Smooth muscle cell (in vitro differentiated cells): ENCODE measurements at regions not wholly inside any gene's neighbourhood (a gene's known extent, or its start where the extent isn't known, plus 50 kb on each side); places are given as distances from the start of the nearest gene placed in this dataset.

Experiments
- DNase-seq: peaks from one replicate; lab custom pipeline; 2025; ENCODE audit not compliant: unreplicated experiment; lab: John Stamatoyannopoulos, UW
- H2AFZ ChIP-seq: fragments of 200-600 bp; sonication (generic); 2 replicates; pipeline ENCODE4 v1.6.0; 2016; ENCODE audit warnings: antibody characterized with exemption, low read depth, mild to moderate bottlenecking
- H3F3A ChIP-seq: fragments of 200-600 bp; sonication (generic); 2 replicates; pipeline ENCODE4 v1.6.0; 2017; ENCODE audit warnings: antibody characterized with exemption, low read depth
- H3K27ac ChIP-seq: fragments of 200-600 bp; sonication (generic); 2 replicates; pipeline ENCODE4 v1.5.1; 2016; ENCODE audit warnings: low read depth, mild to moderate bottlenecking
- H3K27me3 ChIP-seq: fragments of 200-600 bp; sonication (generic); 2 replicates; pipeline ENCODE4 v1.6.1; 2016; ENCODE audit warnings: low read depth, mild to moderate bottlenecking
- H3K36me3 ChIP-seq: fragments of 200-600 bp; sonication (generic); 2 replicates; pipeline ENCODE4 v1.5.1; 2016; ENCODE audit warnings: low read depth
- H3K4me1 ChIP-seq: fragments of 200-600 bp; sonication (generic); 2 replicates; pipeline ENCODE4 v1.5.1; 2016; ENCODE audit warnings: low read depth
- H3K4me2 ChIP-seq: fragments of 200-600 bp; sonication (generic); 2 replicates; pipeline ENCODE4 v1.6.0; 2016; ENCODE audit warnings: mild to moderate bottlenecking
- H3K4me3 ChIP-seq: fragments of 200-600 bp; sonication (generic); 2 replicates; pipeline ENCODE4 v1.5.1; 2016; ENCODE audit warnings: mild to moderate bottlenecking
- H3K79me2 ChIP-seq: fragments of 200-600 bp; sonication (generic); 2 replicates; pipeline ENCODE4 v1.6.0; 2016; ENCODE audit warnings: low read depth, mild to moderate bottlenecking
- H3K9ac ChIP-seq: fragments of 200-600 bp; sonication (generic); 2 replicates; pipeline ENCODE4 v1.6.0; 2016; ENCODE audit warnings: low read depth
- H3K9me3 ChIP-seq: fragments of 200-600 bp; sonication (generic); replicated peaks from 2 replicates; pipeline ENCODE4 v1.5.1; 2016; ENCODE audit warnings: low read depth
- H4K20me1 ChIP-seq: fragments of 200-600 bp; sonication (generic); 2 replicates; pipeline ENCODE4 v1.6.0; 2016; ENCODE audit warnings: low read depth
- WGBS: methylation state at CpG from one replicate; pipeline ENCODE4 v1.1.7; 2016; ENCODE audit warnings: low lambda C conversion rate; 5-methylcytosine and 5-hydroxymethylcytosine counted together
- TF ChIP-seq, protein P1 (sequence below): fragments of 200-600 bp; sonication (generic); IDR thresholded peaks from 2 replicates; pipeline ENCODE4 v1.5.1; 2017; ENCODE audit warnings: borderline replicate concordance, mild to moderate bottlenecking, antibody characterized with exemption; ENCODE audit not compliant: insufficient read depth, poor library complexity, severe bottlenecking

DNA sequence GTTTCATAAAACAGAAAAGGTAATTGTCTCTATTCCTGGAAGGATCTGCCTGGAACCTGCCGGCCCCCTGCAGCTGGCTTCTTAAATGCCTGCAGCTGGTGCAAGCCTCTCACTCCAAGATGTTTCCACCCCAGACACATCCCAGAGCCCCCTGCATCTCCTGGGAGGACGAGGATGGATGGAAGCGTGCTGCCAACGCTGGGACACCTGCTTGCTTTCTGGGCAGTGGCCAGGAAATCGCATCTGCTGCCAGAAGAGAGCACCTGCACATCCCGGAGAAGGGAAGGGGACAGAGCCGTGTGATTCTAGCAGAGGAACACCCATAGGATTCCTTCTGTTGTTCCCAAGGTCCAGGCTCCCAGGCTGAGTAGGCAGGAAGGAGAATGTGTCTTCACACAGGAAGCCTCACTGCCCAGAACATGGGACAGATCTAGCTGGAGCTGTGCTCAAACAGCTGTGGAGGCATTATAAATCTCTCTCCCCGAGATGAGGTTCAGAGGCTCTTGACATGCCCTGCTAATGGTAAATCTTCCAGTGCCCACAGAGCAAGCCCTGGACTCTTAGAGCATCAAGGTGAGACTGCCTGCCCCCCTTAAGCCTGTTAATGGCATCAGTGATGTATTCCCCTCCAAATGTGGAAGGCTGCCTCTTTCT is 138.8 kb upstream of the MAP1LC3B2 start:
- WGBS, result 83% methylated on average over 8 of the region's 8 CpGs

GRCh38 chr12:116421785-116422538 is 137.2 kb upstream of the MAP1LC3B2 start:
- TF ChIP-seq, protein P1, sequence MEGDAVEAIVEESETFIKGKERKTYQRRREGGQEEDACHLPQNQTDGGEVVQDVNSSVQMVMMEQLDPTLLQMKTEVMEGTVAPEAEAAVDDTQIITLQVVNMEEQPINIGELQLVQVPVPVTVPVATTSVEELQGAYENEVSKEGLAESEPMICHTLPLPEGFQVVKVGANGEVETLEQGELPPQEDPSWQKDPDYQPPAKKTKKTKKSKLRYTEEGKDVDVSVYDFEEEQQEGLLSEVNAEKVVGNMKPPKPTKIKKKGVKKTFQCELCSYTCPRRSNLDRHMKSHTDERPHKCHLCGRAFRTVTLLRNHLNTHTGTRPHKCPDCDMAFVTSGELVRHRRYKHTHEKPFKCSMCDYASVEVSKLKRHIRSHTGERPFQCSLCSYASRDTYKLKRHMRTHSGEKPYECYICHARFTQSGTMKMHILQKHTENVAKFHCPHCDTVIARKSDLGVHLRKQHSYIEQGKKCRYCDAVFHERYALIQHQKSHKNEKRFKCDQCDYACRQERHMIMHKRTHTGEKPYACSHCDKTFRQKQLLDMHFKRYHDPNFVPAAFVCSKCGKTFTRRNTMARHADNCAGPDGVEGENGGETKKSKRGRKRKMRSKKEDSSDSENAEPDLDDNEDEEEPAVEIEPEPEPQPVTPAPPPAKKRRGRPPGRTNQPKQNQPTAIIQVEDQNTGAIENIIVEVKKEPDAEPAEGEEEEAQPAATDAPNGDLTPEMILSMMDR, result no peak
- no peak for DNase-seq
- Histone ChIP-seq H3K9me3 (no peaks in the 10 kb centered on the region), H3K4me2 (no peak overlapping the region), H2AFZ (no peak overlapping the region), H3F3A (peaks cover 9% of the 10 kb centered on the region), H3K4me3 (no peak overlapping the region), H3K27ac (no peak overlapping the region), H3K9ac (no peak overlapping the region), H4K20me1 (no peaks in the 10 kb centered on the region), H3K27me3 (no peaks in the 10 kb centered on the region), H3K36me3 (no peaks in the 10 kb centered on the region), H3K79me2 (no peaks in the 10 kb centered on the region), H3K4me1 (peaks cover 7% of the 10 kb centered on the region)
- 98% methylated on average over 2 of the region's 2 CpGs for WGBS

More for the DNA sequence above, 138.8 kb upstream of the MAP1LC3B2 start:
- H2AFZ ChIP-seq, result no peak overlapping the region
- H3K9ac ChIP-seq, result no peak overlapping the region
- H3K79me2 ChIP-seq, result no peaks in the 10 kb centered on the region
- H3K4me1 ChIP-seq, result peaks cover 14% of the 10 kb centered on the region
- H3K27ac ChIP-seq, result no peak overlapping the region
- TF ChIP-seq, protein P1, result no peak
- no peak overlapping the region for H3K4me3 ChIP-seq
- peaks cover 13% of the 10 kb centered on the region for H3F3A ChIP-seq
- no peak for DNase-seq
- H3K4me2 ChIP-seq, result no peak overlapping the region
- no peaks in the 10 kb centered on the region for H3K27me3 ChIP-seq
- H3K36me3 ChIP-seq, result no peaks in the 10 kb centered on the region
- H4K20me1 ChIP-seq, result no peaks in the 10 kb centered on the region
- H3K9me3 ChIP-seq, result no peaks in the 10 kb centered on the region

DNA sequence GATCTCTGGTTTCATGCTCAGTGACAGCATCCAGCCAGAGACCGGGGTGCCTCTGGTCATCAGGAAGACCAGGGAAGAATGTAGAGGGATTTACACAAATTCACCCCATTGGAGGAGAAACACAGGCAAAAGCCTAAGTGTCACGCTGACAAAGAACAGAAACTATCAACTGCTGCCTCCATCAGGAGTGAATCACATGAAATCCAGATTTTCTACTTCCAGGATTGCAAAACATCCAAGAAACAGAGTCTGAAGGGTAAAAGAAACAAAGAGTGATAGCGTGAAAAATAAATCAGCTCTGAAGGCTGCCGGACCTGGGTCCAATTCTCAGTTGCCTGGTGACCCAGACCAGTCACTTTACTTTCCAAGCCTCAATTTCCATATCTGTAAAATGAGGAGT is 136.1 kb upstream of the MAP1LC3B2 start:
- DNase-seq, result no peak
- peaks cover 11% of the 10 kb centered on the region for H3K4me1 ChIP-seq
- H4K20me1 ChIP-seq, result no peaks in the 10 kb centered on the region
- no peaks in the 10 kb centered on the region for H3K79me2 ChIP-seq
- peak overlapping the region; percentile 63 for H3K9ac ChIP-seq
- H3K36me3 ChIP-seq, result no peaks in the 10 kb centered on the region
- H3K27me3 ChIP-seq, result no peaks in the 10 kb centered on the region
- TF ChIP-seq, protein P1, result no peak
- H3K27ac ChIP-seq, result peak overlapping the region; percentile 88
- H2AFZ ChIP-seq, result no peak overlapping the region
- no peaks in the 10 kb centered on the region for H3K9me3 ChIP-seq
- 0% methylated on average over 4 of the region's 4 CpGs for WGBS
- peaks cover 9% of the 10 kb centered on the region for H3F3A ChIP-seq
- peak overlapping the region; percentile 18 for H3K4me2 ChIP-seq
- H3K4me3 ChIP-seq, result no peak overlapping the region
